ENCODE measurements at regions not wholly inside any gene's neighbourhood (a gene's known extent, or its start where the extent isn't known, plus 50 kb on each side); places are given as distances from the start of the nearest gene placed in this dataset.

DNA sequence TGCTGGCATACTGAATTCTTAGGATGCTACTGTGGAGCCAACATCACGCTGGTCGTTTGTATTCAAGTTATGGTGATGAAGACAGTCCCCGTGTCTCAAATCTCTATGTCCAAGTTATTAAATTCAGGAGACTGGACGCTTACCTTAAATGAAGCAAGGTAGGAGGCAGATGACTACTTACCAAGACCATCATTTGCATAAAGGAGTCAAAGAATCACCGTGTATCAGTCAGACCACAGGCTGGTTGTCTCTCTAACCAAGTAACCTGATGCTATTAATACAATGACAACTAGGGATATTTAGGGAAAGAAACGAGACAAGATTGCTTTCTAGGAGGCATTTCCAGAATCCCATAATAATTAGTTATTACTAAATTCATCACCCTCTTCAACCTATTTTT, 78.1 kb upstream of the FRMD6 start:
- Histone ChIP-seq H3K4me3 (ENCODE audit: low read length) (no peak overlapping the region), H3K79me2 (ENCODE audit: control insufficient read depth, low read length) (no peaks in the 10 kb centered on the region), H3K9me3 (ENCODE audit: control insufficient read depth, insufficient read depth, low read length) (no peaks in the 10 kb centered on the region), H4K20me1 (ENCODE audit: control insufficient read depth, insufficient read depth, low read depth, low read length) (no peaks in the 10 kb centered on the region), H3F3A (ENCODE audit: control insufficient read depth, insufficient read depth) (no peaks in the 10 kb centered on the region), H3K36me3 (ENCODE audit: control insufficient read depth, low read length) (no peaks in the 10 kb centered on the region), H3K4me2 (ENCODE audit: low read length) (no peak overlapping the region), H3K9me2 (replicated peaks; ENCODE audit: control insufficient read depth, low read length) (no peaks in the 10 kb centered on the region), H3K27me3 (ENCODE audit: control insufficient read depth, low read length) (no peaks in the 10 kb centered on the region), H3K27ac (ENCODE audit: low read depth, low read length) (no peak overlapping the region), H3K4me1 (ENCODE audit: control insufficient read depth, low read length) (no peaks in the 10 kb centered on the region)
- TF ChIP-seq EZH2phosphoT487 (IDR thresholded peaks at IDR 0.05; ENCODE audit: borderline replicate concordance, low read length), result no peak
- TF ChIP-seq, protein P1, sequence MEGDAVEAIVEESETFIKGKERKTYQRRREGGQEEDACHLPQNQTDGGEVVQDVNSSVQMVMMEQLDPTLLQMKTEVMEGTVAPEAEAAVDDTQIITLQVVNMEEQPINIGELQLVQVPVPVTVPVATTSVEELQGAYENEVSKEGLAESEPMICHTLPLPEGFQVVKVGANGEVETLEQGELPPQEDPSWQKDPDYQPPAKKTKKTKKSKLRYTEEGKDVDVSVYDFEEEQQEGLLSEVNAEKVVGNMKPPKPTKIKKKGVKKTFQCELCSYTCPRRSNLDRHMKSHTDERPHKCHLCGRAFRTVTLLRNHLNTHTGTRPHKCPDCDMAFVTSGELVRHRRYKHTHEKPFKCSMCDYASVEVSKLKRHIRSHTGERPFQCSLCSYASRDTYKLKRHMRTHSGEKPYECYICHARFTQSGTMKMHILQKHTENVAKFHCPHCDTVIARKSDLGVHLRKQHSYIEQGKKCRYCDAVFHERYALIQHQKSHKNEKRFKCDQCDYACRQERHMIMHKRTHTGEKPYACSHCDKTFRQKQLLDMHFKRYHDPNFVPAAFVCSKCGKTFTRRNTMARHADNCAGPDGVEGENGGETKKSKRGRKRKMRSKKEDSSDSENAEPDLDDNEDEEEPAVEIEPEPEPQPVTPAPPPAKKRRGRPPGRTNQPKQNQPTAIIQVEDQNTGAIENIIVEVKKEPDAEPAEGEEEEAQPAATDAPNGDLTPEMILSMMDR (IDR thresholded peaks at IDR 0.05; ENCODE audit: low read depth, low read length, poor library complexity, severe bottlenecking), result no peak

GRCh38 chr14:51574009-51574408, 77.7 kb upstream of the FRMD6 start:
- Histone ChIP-seq H3F3A (ENCODE audit: control insufficient read depth, insufficient read depth) (no peaks in the 10 kb centered on the region), H4K20me1 (ENCODE audit: control insufficient read depth, insufficient read depth, low read depth, low read length) (no peaks in the 10 kb centered on the region), H3K9me3 (ENCODE audit: control insufficient read depth, insufficient read depth, low read length) (no peaks in the 10 kb centered on the region), H3K4me2 (ENCODE audit: low read length) (no peak overlapping the region), H3K9me2 (replicated peaks; ENCODE audit: control insufficient read depth, low read length) (no peaks in the 10 kb centered on the region), H3K4me3 (ENCODE audit: low read length) (no peak overlapping the region), H3K27me3 (ENCODE audit: control insufficient read depth, low read length) (no peaks in the 10 kb centered on the region), H3K27ac (ENCODE audit: low read depth, low read length) (no peak overlapping the region), H3K79me2 (ENCODE audit: control insufficient read depth, low read length) (no peaks in the 10 kb centered on the region), H3K36me3 (ENCODE audit: control insufficient read depth, low read length) (no peaks in the 10 kb centered on the region), H3K4me1 (ENCODE audit: control insufficient read depth, low read length) (no peaks in the 10 kb centered on the region)
- no peak for TF ChIP-seq EZH2phosphoT487 (IDR thresholded peaks at IDR 0.05; ENCODE audit: borderline replicate concordance, low read length)
- TF ChIP-seq, protein P1 (IDR thresholded peaks at IDR 0.05; ENCODE audit: low read depth, low read length, poor library complexity, severe bottlenecking), result no peak

- Histone ChIP-seq H3K36me3 (ENCODE audit: control insufficient read depth, low read length) (no peaks in the 10 kb centered on the region), H3K27me3 (ENCODE audit: control insufficient read depth, low read length) (0 out of 2 replicates have a peak, but pooled peaks cover 2% of the 10 kb centered on the region), H3K79me2 (ENCODE audit: control insufficient read depth, low read length) (no peaks in the 10 kb centered on the region), H3K27ac (ENCODE audit: low read depth, low read length) (no peak overlapping the region), H3K4me1 (ENCODE audit: control insufficient read depth, low read length) (no peaks in the 10 kb centered on the region), H4K20me1 (ENCODE audit: control insufficient read depth, insufficient read depth, low read depth, low read length) (no peaks in the 10 kb centered on the region), H3K9me2 (replicated peaks; ENCODE audit: control insufficient read depth, low read length) (no peaks in the 10 kb centered on the region), H3K4me2 (ENCODE audit: low read length) (no peak overlapping the region), H3F3A (ENCODE audit: control insufficient read depth, insufficient read depth) (no peaks in the 10 kb centered on the region), H3K9me3 (ENCODE audit: control insufficient read depth, insufficient read depth, low read length) (no peaks in the 10 kb centered on the region), H3K4me3 (ENCODE audit: low read length) (no peak overlapping the region)
- TF ChIP-seq, protein P1 (IDR thresholded peaks at IDR 0.05; ENCODE audit: low read depth, low read length, poor library complexity, severe bottlenecking), result no peak
- no peak for TF ChIP-seq EZH2phosphoT487 (IDR thresholded peaks at IDR 0.05; ENCODE audit: borderline replicate concordance, low read length)
These were observed 76.2 kb upstream of the FRMD6 start for GRCh38 chr14:51575349-51576116.

Data from DOHH2 (cell line).